H1 (cell line): ENCODE measurements at regions not wholly inside any gene's neighbourhood (a gene's known extent, or its start where the extent isn't known, plus 50 kb on each side); places are given as distances from the start of the nearest gene placed in this dataset.

ENCODE experiments used
- POU5F1 ChIP-seq: IDR thresholded peaks from 2 replicates; pipeline ENCODE4 v1.6.1; 2011; ENCODE audit warnings: low read depth, mild to moderate bottlenecking, low read length, moderate library complexity

DNA sequence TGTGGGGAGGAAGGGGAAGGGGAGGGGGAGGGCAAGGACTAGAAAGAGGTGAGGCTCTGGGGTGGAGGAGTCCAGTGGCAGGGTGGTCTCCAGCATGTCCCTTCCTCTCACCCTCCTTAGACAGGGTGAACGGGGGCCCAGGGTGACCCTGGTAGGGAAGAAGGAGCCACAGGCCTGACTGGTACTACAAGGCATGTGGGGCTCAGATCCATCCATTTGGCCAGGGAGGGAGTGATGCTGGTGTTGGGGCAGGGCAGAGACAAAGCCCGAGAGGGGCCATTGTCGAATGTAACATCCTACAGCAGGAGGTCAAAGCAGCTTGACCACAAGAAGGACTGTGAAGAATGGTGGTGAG, 69.0 kb upstream of the SHISAL1 start (continued):
- no peak for TF ChIP-seq POU5F1
- TF ChIP-seq, all 59 proteins: peak for 0
